D721Med (cell line): ENCODE measurements at regions not wholly inside any gene's neighbourhood (a gene's known extent, or its start where the extent isn't known, plus 50 kb on each side); places are given as distances from the start of the nearest gene placed in this dataset.

ENCODE experiments used
- DNase-seq: peaks from one replicate; pipeline ENCODE4 v3.0.0; 2011; ENCODE audit warnings: low spot score; ENCODE audit not compliant: insufficient read length
- FAIRE-seq: peaks from 2 replicates; lab custom pipeline; 2011; peaks lifted over from hg19 to GRCh38; lab: Jason Lieb, UNC
- TF ChIP-seq, protein P1 (sequence below): IDR thresholded peaks from 2 replicates; pipeline ENCODE4 v1.5.1; 2012; ENCODE audit warnings: mild to moderate bottlenecking, control low read depth; ENCODE audit not compliant: insufficient read depth; ENCODE audit errors: missing control alignments

DNA sequence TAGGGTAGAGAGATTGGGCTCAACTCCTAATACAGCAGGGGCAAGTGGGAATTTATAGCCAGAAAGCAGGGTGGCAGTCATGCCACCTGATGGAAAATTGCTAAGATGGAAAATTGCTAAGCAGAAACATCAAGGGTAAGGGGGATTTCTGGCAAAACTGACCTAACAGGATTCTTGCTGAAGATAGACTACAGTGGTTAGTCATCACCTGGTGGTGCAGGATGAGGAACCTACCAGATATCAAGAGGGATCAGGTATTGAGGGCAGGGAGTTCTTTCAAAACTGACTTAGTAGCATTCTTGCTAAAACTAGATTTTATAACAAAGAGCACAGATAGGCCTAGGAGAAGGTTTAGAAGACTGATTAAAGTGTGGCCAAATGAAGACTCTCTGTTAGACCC is 292.9 kb downstream of the PLPP3 start:
- TF ChIP-seq, protein P1, sequence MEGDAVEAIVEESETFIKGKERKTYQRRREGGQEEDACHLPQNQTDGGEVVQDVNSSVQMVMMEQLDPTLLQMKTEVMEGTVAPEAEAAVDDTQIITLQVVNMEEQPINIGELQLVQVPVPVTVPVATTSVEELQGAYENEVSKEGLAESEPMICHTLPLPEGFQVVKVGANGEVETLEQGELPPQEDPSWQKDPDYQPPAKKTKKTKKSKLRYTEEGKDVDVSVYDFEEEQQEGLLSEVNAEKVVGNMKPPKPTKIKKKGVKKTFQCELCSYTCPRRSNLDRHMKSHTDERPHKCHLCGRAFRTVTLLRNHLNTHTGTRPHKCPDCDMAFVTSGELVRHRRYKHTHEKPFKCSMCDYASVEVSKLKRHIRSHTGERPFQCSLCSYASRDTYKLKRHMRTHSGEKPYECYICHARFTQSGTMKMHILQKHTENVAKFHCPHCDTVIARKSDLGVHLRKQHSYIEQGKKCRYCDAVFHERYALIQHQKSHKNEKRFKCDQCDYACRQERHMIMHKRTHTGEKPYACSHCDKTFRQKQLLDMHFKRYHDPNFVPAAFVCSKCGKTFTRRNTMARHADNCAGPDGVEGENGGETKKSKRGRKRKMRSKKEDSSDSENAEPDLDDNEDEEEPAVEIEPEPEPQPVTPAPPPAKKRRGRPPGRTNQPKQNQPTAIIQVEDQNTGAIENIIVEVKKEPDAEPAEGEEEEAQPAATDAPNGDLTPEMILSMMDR, result no peak
- no peak for FAIRE-seq
- DNase-seq, result no peak

DNA sequence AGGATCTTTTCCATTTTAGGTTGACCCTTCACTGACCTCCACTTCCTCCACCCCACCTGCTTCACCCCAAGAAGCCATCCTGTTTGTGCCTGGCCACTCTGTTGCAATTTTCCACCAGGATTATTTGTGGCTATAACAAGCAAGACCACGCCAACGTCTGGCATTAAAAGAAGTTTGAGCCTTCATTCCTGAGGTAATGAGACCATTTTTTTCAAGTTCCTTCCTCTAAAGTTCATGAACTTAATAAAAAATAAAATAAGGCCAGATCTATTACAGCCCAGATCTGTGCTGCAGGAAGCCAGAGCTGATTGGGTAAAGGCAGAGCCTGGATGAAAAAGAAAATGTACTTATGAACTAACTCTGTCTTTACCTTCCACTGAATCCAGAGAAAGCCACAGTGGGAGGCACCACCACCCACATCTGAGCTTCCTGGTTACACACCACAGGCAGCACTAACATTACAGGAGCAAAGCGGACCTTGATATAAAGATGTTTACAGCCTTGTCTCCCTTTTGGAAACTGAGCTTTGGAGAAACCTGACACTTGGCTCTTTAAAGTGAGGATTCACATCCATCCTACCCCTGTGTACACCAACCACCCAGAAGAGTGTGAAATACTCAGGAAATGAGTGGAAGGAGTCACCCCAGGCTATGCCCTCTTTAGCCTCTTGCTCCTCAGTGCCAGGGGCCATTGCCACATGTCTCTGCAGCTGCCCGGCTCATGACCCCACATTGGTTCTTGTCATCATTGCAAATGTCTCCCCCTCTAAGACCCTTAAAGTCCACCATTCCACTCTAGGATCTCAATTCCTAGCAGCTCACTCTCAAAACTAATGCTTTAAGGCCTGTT is 293.6 kb downstream of the PLPP3 start:
- DNase-seq (no peak), FAIRE-seq (no peak)
- TF ChIP-seq, protein P1, result no peak

DNA sequence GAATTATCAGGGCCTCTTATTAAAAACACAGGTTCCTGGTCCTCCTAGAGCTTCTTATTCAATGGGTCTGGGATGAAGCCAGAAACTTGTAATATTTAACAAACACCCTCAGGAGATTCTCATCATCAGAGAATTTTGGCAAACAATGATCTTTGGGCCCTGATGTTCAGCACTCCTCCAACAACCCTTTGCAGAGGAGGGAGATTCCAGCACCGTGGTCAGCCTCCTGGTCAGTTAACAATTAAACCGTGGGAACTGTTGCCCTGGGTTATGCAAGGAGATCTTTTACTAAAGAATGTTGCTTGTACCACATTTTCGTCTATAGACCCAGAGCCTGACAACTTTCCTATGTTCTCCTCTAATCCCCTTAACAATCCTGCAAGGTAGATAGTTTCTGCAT is 294.4 kb downstream of the PLPP3 start:
- no peak for FAIRE-seq
- TF ChIP-seq, protein P1, result no peak
- DNase-seq, result no peak

DNA sequence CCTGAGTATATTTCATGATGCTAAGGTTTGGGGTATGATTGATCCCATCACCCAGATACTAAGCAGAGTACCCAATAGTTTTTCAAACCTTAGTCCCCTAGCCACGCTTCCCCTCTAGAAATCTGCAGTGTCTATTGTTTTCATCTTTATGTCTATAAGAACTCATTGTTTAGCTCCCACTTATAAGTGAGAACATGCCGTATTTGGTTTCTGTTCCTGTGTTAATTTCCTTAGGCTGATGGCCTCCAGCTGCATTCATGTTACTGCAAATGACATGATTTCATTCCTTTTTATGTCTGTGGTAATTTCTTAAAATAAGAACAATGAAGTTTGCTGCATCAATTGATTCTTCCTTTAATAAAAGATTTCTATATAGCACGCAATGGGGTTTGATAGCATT is 301.3 kb downstream of the PLPP3 start:
- no peak for DNase-seq
- TF ChIP-seq, protein P1, result no peak
- FAIRE-seq, result no peak

DNA sequence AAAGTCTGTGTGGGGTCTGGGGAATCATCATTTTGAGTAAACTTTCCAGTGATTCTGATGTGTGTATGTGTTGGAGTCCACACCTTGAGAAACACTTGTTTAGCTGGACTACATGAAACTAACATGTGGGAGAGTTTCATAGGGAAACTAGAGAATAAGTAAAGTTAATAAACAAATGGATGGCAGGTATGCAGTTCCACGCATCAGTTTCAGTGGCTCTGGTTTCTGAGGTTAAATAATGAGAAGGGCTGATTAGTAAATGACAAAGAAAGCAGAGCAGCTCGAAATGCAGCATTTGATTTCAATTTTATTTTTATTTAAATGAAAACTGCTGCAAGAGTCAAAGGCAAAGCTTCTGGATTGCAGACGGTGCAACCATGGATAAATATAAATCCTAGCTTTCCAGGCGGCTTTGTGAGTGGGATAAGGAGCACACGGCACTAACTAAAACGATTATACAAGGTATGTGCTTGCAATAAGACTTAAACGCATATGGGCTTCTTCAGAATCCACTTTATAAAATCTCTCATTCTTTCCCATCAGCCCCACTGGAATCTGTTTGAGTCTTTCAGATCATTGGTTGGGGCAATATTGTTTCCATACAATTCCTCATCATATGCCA is 310.7 kb downstream of the PLPP3 start:
- no peak for DNase-seq
- TF ChIP-seq, protein P1, result no peak
- FAIRE-seq, result peak; percentile 61

DNA sequence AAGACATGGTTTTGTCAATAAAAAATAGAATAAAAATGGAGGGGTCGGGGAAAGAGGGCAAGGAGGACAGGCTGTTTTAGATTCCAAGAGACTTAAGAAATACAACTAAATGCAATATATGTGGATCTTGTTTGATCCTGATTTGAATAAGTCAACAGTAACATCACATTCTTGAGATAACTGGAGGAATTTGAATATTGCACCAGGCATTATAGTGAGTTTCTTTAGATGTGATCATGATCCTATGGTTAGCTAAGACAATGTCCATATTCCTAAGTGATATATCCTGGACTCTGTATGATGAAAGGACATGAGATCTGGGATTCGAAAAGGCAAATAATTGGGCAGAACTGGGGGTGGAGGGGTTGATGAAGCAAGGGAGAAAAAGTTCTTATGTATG is 311.8 kb downstream of the PLPP3 start:
- FAIRE-seq, result no peak
- DNase-seq, result no peak
- TF ChIP-seq, protein P1, result no peak

DNA sequence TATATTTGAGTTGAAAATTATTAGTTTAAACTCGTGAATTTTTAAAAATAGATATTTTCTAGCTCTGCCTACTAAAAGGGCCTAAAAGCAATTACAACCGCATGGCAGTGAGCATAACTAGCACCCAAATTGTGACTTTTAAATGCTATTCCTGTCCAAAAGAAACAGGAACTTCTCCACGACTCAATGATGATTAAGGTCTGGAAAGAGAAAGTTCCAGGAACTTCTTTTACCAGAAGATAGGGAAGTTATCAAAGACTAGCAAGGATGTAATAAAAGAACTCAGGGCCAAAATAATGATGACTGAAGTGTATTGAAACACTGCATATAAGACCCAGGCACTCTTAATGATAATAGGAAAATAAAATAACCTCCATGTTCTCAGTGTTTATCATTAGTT is 313.0 kb downstream of the PLPP3 start:
- TF ChIP-seq, protein P1, result no peak
- peak; percentile 46 for FAIRE-seq
- DNase-seq, result no peak
